IPS DF 19.7 (cell line): ENCODE measurements at regions not wholly inside any gene's neighbourhood (a gene's known extent, or its start where the extent isn't known, plus 50 kb on each side); places are given as distances from the start of the nearest gene placed in this dataset.
"Not testable (repeated sequence)": the region's sequence is repeated elsewhere in the genome, so short reads cannot be mapped to it uniquely, and the experiment has no call there.

Source experiments
- DNase-seq: peaks from one replicate; pipeline ENCODE4 v3.0.0-alpha.2; 2013; ENCODE audit warnings: low read depth, low spot score

DNA sequence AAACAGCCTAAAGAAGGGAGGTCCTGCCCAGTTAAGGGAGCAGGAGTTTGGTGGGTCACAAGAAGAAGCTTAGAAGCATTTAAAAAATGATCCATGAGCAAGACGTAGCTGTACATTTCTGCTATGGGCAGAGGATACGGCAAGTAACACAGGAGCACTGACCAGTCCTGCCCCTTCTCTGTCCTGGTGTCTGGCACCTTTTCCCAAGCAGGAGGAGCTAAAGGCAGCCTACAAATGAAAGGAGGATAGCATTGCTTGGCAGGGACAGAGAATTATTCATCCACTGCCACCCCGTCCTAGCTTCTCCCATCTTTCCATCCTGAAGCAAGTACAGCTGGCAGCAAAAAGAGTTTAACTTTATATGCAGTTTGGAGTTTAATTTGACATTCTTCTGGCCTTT is 1077.6 kb downstream of the TYW1 start:
- no peak for DNase-seq

GRCh38 chr7:68078157-68078710 is 1081.6 kb downstream of the TYW1 start:
- no peak for DNase-seq

DNA sequence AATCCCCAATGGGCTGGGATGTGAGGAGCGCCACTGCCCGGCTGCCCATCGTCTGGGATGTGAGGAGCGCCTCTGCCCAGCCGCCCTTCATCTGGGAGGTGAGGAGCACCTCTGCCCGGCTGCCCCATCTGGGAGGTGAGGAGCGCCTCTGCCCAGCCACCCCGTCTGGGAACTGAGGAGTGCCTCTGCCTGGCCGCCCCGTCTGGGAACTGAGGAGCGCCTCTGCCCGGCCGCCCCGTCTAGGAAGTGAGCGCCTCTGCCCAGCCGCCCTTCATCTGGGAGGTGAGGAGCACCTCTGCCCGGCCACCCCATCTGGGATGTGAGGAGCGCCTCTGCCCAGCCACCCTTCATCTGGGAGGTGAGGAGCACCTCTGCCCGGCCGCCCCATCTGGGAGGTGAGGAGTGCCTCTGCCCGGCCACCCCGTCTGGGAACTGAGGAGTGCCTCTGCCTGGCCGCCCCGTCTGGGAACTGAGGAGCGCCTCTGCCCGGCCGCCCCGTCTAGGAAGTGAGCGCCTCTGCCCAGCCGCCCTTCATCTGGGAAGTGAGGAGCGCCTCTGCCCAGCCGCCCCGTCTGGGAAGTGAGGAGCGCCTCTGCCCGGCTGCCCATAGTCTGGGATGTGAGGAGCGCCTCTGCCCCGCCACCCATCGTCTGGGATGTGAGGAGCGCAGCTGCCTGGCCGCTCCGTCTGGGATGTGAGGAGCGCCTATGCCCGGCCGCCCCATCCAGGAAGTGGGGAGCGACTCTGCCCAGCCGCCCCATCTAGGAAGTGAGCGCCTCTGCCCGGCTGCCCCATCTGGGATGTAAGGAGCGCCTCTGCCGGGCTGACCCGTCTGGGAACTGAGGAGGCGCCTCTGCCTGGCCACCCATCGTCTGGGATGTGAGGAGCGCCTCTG is 1085.7 kb downstream of the TYW1 start:
- not testable (repeated sequence) for DNase-seq

DNA sequence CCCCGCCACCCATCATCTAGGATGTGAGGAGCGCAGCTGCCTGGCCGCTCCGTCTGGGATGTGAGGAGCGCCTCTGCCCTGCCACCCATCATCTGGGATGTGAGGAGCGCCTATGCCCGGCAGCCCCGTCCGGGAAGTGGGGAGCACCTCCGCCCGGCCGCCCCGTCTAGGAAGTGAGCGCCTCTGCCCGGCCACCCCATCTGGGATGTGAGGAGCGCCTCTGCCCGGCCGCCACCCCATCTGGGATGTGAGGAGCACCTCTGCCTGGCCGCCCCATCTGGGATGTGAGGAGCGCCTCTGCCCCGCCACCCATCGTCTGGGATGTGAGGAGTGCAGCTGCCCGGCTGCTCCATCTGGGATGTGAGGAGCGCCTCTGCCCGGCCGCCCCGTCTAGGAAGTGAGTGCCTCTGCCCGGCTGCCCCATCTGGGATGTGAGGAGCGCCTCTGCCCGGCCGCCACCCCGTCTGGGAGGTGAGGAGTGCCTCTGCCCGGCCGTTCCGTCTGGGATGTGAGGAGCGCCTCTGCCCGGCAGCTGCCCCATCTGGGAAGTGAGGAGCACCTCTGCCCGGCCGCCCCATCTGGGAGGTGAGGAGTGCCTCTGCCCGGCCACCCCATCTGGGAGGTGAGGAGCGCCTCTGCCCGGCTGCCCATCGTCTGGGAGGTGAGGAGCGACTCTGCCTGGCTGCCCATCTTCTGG is 1086.5 kb downstream of the TYW1 start:
- DNase-seq = not testable (repeated sequence)

DNA sequence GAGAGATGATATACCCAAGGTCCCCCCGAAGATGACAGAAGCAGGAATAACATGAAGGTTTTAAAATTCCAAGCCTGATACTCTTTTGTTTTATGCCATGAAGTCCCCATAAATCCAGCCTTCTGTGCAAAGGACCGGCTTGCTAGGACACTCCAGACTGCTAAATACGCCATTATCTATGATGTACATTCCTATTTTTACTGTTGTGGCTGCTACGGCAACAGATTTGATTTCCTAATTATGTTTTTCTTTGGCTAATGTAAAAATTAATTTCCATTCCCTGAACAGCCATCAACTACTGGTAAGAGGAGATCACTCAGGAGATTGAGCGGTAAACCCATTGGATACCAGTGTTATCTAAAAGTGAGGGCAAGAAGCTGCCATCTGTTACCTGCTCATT is 1090.8 kb downstream of the TYW1 start:
- no peak for DNase-seq

- DNase-seq = no peak
Observed at GRCh38 chr7:68088879-68089278, 1092.2 kb downstream of the TYW1 start.

- not testable (repeated sequence) for DNase-seq
Observed at GRCh38 chr7:68090256-68090655, 1093.6 kb downstream of the TYW1 start.

DNA sequence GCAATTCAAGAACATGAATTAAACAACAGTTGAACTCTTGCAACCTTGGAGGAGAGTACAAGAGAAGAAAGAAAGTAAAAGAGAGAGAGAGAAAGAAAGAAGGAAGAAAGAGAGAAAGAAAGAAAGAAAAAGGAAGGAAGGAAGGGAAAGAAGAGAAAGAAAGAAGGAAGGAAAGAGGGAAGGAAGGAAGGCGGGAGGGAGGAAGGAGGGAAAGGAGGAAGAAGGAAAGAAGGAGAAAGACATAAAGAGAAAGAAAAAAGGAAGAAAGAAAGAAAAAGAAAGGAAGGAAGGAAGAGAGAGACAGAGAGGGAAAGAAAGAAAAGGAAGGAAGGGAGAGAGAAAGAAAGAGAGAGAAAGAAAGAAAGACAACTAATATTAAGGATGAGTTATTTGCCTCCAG is 1106.7 kb downstream of the TYW1 start:
- no peak for DNase-seq

DNA sequence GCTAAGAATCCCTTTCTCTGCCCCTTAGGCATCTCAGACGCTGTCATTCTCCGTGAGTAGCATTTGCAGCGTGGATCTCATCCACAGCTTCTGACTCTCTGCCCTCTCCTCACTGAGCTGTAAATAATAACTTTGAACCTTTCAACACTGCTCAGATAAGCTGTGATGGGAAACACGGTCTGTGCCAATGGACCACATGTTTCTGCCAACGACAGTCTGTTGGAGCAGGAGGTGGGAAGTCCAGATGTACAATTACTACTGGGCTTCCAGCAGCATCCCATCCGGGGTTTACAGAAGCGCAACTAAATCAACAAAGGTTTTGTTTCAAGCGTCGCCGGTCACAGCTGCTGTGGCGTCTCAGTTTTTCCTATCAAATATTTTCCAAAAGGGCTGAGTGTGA is 1110.6 kb downstream of the TYW1 start:
- no peak for DNase-seq

DNA sequence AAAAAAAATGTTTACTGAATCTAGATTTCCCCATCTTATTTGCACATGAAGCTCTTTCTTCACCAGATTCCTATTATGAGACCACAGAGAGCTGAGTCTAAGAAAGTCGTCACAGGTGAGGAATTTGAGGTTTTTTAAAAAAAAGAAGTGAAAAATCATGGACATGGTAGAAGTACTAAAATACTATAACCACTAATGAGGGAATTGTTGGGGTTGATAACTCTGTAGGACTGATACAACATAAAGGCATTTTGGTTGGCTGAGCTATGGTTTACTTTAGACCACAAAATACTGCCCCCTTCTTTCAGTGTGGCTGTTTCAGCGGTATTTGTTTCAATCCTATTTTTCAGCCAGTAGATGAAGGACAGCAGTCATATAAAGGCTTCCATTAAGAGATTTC is 1111.3 kb downstream of the TYW1 start:
- no peak for DNase-seq

- no peak for DNase-seq
Observed at GRCh38 chr7:68109299-68109698, 1112.7 kb downstream of the TYW1 start.

DNA sequence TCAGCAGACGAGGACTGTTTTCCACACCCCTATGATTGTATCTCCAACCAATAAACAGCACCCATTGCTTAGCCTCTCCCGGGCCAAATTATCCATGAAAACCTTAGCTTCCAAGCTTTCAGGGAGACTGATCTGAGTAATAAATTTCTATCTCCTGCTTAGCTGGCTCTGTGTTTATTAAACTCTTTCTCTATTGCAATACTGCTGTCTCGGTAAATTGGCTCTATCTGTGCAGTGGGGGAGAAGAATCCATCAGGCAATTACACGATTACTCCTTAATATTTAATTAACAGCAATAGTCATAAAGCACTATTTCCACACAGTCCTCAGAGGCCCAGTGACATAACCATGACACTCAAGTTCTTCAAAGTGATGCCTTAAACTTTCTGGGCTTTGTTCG is 1122.8 kb downstream of the TYW1 start:
- DNase-seq = no peak

DNA sequence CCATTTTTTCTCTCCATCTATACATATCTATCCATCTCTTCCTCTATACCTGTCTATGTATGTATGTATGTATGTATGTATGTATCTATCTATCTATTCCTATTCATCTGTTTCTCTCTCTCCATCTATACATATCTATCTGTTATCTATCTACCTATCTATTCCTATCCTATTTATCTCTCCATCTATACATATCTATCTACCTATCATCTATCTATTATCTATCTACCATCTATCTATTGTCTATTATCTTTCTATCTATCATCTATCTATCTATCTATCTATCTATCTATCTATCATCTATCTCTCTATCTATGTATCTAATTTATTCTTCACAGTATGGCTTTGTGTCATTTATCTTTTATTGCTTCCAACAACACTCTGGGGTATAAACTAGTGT is 1124.4 kb downstream of the TYW1 start:
- DNase-seq = no peak

DNA sequence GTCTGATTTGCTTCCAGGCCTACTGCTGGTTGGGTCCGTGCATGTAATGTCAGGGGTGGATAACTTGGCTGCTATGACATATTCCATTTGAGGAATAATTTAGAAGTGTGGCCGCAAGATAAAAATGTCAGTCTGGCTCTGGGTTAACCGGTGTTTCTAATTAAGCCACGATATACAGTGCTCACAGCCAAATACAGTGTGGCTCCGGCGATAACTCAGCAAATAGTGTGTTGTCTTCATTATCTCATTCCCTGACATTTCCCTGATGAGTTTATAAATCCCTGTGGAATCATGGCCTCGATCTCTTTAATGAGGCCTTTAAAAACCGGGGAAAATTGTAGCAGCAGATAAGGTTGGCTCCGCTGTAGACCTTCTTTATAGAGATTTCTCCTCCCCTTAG is 1125.0 kb downstream of the TYW1 start:
- no peak for DNase-seq

DNA sequence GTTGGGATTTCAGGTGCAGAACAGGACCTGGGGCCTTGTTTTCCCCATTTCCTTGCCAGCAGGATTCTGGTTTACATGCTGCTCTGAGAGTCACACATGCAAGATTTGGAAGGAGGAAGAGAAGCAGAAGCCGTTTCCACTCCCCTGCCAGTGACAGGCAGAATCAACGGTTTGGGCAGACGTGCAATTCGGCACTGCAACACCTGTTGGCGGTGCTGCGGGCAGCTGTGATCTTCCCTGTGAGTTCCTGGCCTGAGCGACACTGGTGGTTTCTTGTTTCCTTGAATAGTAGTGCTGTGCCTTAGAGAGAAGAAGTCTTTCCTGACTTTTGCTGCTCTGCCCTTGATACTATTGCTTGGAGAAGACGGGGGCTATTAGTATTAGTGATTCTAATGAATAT is 1126.2 kb downstream of the TYW1 start:
- DNase-seq = no peak

DNA sequence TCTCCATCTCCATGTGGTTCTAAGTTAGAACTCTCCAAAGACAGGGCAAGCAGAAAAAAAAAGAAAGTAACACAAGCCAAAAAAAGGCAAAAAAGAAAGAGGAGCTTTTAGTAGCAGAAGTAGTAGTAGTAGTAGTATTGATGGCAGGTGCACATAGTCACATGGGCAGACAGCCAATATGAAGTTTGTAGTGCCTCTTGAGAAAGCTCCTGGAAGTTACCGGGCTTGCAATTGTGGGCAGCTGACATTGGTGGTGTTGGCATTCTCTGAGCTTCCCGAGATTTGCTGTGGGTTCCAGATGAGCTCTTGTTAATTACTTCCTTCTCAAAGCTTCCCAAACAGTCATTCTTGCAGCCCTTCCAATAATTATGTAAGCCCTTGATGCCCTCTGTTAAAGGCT is 1128.5 kb downstream of the TYW1 start:
- DNase-seq = no peak

GRCh38 chr7:68133045-68133444 is 1136.4 kb downstream of the TYW1 start:
- no peak for DNase-seq

- DNase-seq = no peak
Observed at GRCh38 chr7:68143345-68143744, 1146.7 kb downstream of the TYW1 start.

DNA sequence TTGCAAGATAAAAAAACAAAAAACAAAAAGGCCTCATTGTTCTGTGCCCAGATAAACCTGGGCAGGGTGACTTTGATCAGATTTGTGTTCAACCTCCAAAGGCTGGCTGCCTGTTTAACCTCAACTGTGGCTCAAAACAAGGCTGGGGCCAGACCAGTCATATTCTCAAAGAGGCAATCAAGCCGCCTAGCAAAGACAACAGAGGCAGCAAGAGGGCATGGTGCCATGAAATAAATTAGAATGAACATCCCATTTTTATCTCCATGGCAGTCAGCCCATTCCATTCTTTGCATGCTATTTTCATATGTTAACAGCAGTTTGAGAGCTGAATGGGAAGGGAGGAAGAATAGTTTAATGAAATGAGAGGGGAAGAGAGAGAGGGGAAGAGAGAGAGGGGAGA is 1150.3 kb downstream of the TYW1 start:
- no peak for DNase-seq

GRCh38 chr7:68147614-68148238 is 1151.1 kb downstream of the TYW1 start:
- no peak for DNase-seq

- DNase-seq = no peak
Observed at GRCh38 chr7:68148440-68148839, 1151.8 kb downstream of the TYW1 start.

DNA sequence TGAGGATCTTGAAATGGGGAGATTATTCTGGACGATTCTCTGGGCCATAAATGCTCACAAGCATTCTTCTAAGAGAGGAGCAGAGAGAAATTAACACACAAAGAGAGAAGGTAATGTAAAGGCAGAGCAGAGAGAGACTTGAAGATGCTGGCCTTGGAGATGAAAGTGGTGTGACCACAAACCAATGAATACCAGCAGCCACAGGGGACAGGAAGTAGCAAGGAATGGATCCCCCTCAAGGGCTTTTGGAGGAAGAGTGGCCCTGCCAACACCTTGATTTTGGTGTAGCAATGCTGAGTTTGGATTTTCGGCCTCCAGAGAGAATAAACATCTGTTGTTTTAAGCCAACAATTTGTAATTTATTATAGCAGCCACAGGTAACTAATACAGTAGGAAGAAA is 1155.6 kb downstream of the TYW1 start:
- no peak for DNase-seq
